AG09309 (cell line): ENCODE measurements at regions not wholly inside any gene's neighbourhood (a gene's known extent, or its start where the extent isn't known, plus 50 kb on each side); places are given as distances from the start of the nearest gene placed in this dataset.

Experiments used
- DNase-seq: peaks from one replicate; pipeline ENCODE4 v3.0.0-alpha.2; 2010; ENCODE audit warnings: low read depth
- H3K4me3 ChIP-seq: 2 replicates; pipeline ENCODE4 v1.5.1; 2011; ENCODE audit warnings: mild to moderate bottlenecking, low read depth, low read length, moderate library complexity; ENCODE audit not compliant: control insufficient read depth
- TF ChIP-seq, protein P1 (sequence below): IDR thresholded peaks from 2 replicates; pipeline ENCODE4 v1.5.1; 2011; ENCODE audit warnings: mild to moderate bottlenecking, low read depth, low read length, inconsistent platforms; ENCODE audit not compliant: insufficient read depth, control insufficient read depth; ENCODE audit errors: missing control alignments

DNA sequence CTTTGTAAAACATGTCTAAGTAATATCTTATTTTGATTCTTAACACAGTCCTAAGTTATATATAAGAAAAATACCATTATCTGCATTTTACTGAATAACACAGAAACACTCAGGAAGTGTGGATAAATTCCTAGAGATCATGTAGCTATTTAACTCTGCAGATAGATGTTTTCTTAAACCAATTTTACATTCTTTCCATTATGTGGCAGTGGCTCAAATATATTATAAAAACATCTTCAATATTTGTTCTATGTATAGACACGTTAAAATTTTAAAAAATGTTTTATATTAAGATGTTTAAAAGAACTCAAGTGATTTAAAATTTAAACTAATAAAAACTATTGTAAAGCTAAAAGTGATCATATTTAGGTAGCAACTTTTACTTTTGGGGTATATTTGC, 683.8 kb downstream of the DIPK2A start:
- TF ChIP-seq, protein P1, sequence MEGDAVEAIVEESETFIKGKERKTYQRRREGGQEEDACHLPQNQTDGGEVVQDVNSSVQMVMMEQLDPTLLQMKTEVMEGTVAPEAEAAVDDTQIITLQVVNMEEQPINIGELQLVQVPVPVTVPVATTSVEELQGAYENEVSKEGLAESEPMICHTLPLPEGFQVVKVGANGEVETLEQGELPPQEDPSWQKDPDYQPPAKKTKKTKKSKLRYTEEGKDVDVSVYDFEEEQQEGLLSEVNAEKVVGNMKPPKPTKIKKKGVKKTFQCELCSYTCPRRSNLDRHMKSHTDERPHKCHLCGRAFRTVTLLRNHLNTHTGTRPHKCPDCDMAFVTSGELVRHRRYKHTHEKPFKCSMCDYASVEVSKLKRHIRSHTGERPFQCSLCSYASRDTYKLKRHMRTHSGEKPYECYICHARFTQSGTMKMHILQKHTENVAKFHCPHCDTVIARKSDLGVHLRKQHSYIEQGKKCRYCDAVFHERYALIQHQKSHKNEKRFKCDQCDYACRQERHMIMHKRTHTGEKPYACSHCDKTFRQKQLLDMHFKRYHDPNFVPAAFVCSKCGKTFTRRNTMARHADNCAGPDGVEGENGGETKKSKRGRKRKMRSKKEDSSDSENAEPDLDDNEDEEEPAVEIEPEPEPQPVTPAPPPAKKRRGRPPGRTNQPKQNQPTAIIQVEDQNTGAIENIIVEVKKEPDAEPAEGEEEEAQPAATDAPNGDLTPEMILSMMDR: no peak
- no peak overlapping the region for H3K4me3 ChIP-seq
- DNase-seq: no peak

DNA sequence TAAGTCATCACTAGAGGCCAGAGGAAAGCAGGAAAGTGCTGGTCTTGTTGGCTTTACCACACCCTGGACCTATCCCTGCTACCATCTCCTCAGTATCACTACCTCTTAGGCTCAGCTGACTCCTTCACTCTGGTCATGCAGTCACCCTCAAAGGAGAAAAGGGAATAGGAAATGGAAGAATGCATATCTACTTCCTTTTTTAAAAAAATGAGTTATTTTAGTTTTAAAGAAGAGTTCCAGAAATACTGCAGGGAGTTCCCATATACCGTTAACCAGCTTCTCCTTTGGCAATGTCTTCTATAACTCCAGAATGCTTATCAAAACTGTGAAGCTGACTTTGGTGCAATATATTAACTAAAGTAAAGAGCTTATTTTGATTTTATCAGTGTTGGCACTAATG, 688.6 kb downstream of the DIPK2A start:
- no peak for DNase-seq
- no peak overlapping the region for H3K4me3 ChIP-seq
- TF ChIP-seq, protein P1: no peak

DNA sequence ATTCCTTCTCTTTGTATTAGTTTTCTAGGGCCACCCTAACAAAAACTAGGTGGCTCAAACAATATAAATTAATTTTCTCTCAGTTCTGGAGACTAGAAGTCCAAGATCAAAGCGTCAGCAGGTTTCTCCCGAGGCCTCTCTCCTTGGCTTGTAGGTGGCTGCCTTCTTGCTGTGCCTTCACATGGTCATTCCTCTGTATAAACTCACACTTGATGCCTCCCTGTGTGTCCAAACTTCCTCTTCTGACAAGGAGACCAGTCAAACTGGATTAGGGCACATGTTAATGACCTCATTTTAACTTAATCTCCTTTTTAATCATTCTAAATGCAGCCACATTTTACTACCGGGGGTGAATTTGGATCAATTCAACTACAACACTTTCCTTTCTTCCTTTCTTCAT, 691.1 kb downstream of the DIPK2A start:
- no peak for DNase-seq
- H3K4me3 ChIP-seq: no peak overlapping the region
- TF ChIP-seq, protein P1: no peak

DNA sequence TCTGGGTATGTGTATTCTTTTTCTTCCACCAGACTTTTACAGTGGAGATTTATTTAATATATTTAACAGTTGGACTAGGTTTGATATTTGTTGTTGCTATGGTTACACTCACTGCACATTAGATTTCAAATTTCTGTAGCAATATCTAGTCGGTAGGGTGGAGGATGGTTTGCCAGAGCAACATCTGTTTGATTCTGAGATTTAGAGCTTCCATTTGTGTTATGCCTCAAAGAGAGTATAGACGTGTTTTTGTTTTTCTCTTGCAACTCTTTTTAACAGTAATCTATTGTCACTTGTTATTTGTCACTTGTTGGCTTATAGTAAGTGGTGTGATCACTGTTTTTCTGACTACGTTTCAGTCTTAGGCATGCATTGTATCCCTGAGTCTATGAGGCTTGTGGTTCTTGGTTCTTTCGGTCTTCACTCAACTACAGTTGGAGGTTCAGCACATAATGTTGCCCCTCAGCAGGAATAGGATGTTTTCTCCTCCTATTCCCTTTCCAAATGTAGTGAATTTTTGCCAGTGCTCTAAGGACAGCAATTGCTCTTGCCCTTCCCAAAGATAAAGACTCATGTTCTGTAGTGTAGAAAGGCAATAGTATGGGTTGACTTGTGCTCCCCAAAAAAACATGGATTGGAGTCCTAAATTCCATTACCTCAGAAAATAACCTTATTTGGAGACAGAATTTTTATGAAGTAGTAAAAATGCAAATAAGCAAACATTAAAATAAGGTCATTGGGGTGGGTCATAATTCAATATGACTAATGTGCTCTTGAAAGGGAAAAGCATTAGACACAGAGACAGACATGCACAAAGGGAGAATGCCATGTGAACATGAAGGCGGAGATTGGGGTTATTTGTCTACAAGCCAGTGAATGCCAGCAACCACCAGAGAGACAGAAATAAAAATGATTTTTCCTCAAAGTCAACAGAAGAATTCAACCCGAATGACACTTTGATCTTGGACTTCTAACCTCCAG, 692.1 kb downstream of the DIPK2A start:
- no peak overlapping the region for H3K4me3 ChIP-seq
- TF ChIP-seq, protein P1: no peak
- no peak for DNase-seq

DNA sequence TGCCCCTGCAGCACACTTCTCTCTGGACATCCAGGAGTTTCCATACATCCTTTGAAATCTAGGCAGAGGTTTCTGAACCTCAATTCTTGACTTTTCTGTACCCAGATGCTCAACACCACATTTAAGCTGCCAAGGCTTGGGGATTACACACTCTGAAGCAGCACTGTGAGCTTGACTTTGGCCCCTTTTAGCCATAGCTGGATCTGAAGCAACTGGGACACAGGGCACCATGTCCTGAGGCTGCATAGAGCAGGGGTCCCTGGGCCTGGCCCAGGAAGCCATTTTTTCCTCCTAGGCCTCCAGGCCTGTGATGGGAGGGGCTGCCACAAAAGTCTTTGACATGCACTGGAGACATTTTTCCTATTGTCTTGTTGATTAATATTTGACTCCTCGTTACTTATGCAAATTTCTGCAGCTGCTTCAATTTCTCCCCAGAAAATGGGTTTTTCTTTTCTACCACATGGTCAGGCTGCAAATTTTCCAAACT, 694.0 kb downstream of the DIPK2A start:
- no peak overlapping the region for H3K4me3 ChIP-seq
- TF ChIP-seq, protein P1: no peak
- DNase-seq: no peak

DNA sequence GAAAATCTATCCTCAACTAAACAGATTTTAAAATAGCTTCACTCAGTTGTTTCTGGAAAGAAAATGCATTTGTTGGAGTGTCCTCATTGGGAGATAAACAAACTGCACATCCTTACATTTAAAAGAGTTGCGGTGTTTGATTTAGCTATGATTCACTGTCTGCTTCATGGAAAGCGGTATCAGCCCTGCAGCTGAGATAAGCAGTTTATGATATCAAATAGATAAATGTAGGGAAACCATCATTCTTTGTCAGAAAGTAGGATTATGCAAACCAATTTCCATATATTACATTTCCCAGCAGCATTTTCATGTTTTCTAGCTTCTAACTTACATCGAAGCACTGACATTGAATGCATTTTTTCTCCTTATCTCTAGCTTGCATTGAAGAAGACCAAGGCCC, 698.9 kb downstream of the DIPK2A start:
- DNase-seq: no peak
- TF ChIP-seq, protein P1: no peak
- no peak overlapping the region for H3K4me3 ChIP-seq
